ENCODE measurements at regions not wholly inside any gene's neighbourhood (a gene's known extent, or its start where the extent isn't known, plus 50 kb on each side); places are given as distances from the start of the nearest gene placed in this dataset.

DNA sequence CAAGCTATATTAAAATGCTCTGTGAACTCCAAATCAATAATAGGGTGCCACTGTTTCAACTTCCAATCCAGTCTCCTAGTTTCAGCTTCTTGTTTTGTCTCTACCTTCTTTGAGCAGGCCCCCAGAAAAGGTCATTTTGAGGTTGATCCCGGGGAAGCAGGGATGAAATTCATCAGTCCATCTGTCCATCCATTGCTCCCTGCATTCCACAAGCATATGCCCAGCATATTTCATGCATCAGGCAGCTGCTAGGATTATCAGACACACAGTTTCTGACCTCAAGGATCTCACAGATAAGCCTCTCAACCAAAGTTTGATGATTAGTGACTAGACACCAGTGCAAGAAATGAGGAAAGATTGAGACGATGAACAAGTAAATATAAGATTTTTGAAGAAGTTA lies 186.6 kb upstream of the PDE1C start:
- no peak for TF ChIP-seq EZH2 (IDR thresholded peaks at IDR 0.05; ENCODE audit: borderline replicate concordance, low read depth, low read length, severe bottlenecking)
- no peak for TF ChIP-seq CTCF (IDR thresholded peaks at IDR 0.05; ENCODE audit: borderline replicate concordance, extremely low read depth, low read length, poor library complexity, severe bottlenecking)

Data from DND-41 (cell line).